RPMI8226 (cell line): ENCODE measurements at regions not wholly inside any gene's neighbourhood (a gene's known extent, or its start where the extent isn't known, plus 50 kb on each side); places are given as distances from the start of the nearest gene placed in this dataset.
"Not testable (repeated sequence)": the region's sequence is repeated elsewhere in the genome, so short reads cannot be mapped to it uniquely, and the experiment has no call there.

Experiments used
- DNase-seq: peaks from one replicate; pipeline ENCODE4 v3.0.0-alpha.2; 2015

DNA sequence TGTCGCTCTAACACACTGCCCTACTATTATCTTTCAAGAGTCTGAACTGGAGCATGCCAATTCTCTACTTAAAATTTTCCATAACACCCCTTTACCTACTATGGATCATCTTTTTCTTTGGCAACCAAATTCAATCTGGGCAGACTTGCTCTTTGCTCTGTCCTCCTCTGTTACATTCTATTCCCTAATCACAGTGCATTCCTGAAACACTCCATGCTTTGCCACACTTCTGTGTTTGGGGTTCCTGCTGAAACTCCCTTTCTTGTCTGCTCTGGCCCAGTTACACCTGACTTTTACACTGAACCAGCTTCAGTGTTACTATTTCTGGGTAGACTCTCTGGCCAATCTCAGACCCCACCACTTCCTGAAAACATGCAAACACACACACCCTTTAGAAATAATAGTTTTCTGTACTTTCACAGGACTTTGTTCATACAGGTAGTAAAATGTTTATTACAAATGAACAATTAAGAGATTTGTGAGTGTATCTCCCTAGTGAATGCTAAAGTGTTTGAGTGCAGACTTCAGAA lies 119.9 kb upstream of the DCC start:
- no peak for DNase-seq

DNA sequence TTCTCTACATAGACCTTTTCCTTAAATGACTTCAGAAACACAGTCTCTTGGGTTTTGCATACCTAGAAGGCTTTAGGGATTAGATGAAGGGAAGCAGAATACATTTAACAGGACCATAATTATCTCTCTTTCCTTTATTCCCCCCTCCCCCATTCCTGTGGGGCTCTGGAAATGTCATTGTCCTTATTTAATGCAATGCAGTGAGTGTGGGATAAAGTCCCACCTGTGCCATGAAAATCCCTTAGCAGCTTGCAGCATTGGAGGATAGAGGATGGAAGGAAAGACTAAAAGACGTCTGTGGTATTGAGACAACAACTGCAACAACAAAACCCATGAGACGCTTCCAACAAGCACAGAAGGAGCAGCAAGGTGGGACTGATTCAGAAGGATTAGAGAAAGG lies 117.8 kb upstream of the DCC start:
- no peak for DNase-seq

DNA sequence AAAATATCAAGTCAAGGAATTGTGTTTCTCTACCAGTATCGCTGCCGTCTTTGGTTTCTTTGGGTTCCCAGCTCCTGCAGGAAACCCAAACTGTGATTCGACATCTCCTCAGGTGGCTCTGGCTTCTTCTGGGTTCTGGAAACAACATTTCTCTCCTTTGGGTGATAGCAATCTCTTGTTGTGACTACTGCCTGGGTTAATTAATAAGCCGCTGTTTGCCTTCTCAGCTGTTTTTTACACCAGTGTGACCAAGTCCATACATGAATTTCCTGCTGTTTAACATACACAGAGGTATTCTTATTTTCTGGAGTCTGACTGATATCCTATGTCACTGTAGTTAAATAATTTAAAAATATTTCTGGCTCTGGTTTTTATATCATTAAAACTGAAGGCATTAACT lies 112.5 kb upstream of the DCC start:
- DNase-seq: no peak

DNA sequence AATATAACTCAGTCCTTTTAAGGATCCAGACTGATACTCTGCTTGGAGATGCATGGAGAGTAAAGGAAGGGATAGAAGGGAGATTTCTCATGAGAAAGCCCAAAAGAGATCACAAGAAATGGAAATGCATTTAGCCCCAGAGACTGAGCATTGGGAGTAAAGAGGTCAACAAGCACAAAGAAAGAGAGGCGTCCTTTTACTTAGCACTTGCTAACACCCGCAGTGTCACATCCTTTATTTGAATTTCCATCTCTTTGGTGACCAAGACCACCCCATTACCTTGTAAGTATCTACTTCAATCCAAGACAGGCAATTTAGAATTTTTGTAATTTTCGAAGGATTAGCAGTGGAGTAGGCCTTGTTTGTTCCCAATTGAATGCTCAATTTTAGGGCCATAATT lies 111.8 kb upstream of the DCC start:
- DNase-seq: no peak

- DNase-seq: no peak
These were observed 103.9 kb upstream of the DCC start for GRCh38 chr18:52236131-52236530.

- no peak for DNase-seq
These were observed 102.4 kb upstream of the DCC start for GRCh38 chr18:52237551-52237950.

DNA sequence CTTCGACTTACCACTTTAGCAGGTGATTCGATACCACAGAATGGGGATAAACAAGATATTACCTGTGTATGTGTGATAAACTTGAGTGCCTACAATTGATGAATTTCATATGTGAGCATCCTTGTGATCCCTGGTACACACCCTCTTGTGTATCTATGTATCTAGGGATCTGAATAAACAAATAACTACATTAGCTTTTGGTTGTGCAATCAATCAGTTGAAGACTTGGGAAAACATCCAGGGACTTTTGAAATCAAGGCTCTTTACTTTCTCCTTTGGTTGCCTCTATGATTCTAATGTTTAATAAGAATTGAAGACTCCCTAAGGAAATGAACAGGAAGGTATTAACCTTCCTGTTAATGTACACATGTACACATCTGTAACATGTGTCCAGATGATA lies 97.3 kb upstream of the DCC start:
- no peak for DNase-seq

- DNase-seq: no peak
These were observed 95.3 kb upstream of the DCC start for GRCh38 chr18:52244658-52245057.

GRCh38 chr18:52254367-52254766 lies 85.6 kb upstream of the DCC start:
- DNase-seq: no peak

DNA sequence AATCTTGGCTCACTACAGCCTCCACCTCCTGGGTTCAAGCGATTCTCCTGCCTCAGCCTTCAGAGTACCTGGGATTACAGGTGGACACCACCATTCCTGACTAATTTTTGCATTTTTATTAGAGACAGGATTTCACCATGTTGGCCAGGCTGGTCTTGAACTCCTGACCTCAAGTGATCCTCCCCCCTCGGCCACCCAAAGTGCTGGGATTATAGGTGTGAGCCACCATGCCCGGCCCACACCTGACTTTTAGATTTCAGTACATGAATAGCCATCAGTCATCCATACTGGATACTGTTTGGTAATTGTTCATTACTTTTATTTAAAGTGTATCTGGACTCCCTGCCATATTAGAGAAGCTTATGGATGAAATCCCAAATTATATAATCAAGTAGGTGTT lies 82.6 kb upstream of the DCC start:
- not testable (repeated sequence) for DNase-seq

- no peak for DNase-seq
These were observed 64.2 kb upstream of the DCC start for GRCh38 chr18:52275817-52276216.

GRCh38 chr18:52277785-52278184 lies 62.2 kb upstream of the DCC start:
- DNase-seq: no peak

GRCh38 chr18:52278191-52278590 lies 61.8 kb upstream of the DCC start:
- DNase-seq: no peak

DNA sequence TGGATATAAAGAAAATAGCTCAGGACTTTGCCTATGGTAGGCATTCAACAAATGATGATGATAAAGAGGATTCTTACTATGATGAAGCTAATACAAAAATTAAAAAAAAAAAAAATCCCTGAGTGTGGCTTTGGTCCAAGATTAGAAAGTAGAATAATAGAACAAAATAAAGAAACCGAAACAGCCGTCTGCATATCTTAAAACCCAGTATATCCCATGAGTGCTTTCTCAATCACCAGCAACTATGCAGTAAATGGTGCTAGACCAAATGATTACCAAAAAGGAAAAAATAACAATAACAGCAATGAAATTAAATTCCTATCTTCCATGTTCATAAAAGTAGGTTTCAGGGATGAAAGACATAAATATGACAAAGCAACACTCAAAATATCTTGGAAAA lies 59.3 kb upstream of the DCC start:
- no peak for DNase-seq

DNA sequence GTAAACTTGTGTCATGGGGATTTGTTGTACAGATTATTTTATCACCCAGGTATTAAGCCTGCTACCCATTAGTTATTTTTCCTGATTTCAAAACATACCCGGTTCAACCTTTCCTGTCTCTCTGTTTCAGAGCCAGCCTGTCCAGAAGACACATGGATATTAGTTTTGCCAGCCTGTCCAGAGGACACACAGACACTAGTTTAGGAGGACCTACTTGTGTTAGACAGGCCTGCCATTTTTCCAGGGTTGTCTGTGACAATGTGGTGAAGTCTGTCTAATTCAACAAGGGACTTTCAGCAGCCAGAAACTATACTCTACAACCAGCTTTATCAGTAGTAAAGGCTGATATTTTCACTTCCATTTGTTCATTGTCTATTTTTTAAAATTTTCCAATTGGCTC lies 56.1 kb upstream of the DCC start:
- no peak for DNase-seq

GRCh38 chr18:52286675-52287074 lies 53.3 kb upstream of the DCC start:
- no peak for DNase-seq

- DNase-seq: no peak
These were observed 52.8 kb upstream of the DCC start for GRCh38 chr18:52287151-52287550.

DNA sequence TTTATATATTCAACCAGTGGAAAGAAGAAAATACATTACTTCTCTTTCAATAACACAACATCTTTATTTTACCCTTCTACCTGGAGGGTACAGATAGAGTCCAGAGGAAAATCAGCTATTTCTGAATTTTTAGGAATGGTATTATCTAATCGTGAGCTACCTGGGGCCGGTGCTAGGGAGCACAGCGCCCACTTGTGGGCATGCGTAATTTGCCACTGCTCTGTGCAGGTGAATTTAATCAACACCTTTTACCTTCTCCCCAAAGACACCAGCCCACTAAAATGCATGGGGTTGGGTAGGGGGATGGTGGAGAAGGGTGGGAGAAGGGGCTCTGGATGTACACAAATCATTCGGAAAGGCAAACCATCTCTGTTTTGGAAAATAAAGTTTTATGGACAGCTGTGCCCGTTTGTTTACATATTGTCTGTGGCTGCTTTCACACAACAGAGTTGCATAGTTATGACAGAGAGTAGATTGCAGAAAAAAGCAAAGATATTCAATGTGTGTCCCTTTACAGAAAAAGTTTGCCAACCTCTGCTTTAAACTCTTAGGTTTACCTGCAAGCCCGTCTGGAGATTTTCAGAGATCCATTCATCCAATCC lies 51.5 kb upstream of the DCC start:
- peak; percentile 66 for DNase-seq

GRCh38 chr18:52289392-52289791 lies 50.6 kb upstream of the DCC start:
- DNase-seq: no peak
